ENCODE measurements at regions not wholly inside any gene's neighbourhood (a gene's known extent, or its start where the extent isn't known, plus 50 kb on each side); places are given as distances from the start of the nearest gene placed in this dataset.

GRCh38 chr4:178192611-178193010, 750.4 kb upstream of the AGA start:
- Histone ChIP-seq H2AK5ac (ENCODE audit: low read depth, low read length) (no peak overlapping the region), H3K18ac (ENCODE audit: low read depth, low read length) (no peak overlapping the region), H2BK20ac (ENCODE audit: low read depth, low read length) (no peak overlapping the region), H3K23ac (ENCODE audit: low read depth, low read length) (no peak overlapping the region), H3K27me3 (ENCODE audit: control insufficient read depth, insufficient read depth, low read length) (no peaks in the 10 kb centered on the region), H3K56ac (ENCODE audit: extremely low read depth, insufficient read depth, low read length) (no peak overlapping the region), H3K9me1 (ENCODE audit: insufficient read depth, low read length) (no peaks in the 10 kb centered on the region), H2AFZ (replicated peaks; ENCODE audit: low read length, poor library complexity) (no peak overlapping the region), H3K4me3 (ENCODE audit: insufficient read depth, low read depth, low read length) (no peak overlapping the region), H2BK5ac (ENCODE audit: low read depth, low read length, poor library complexity, severe bottlenecking) (no peak overlapping the region), H4K8ac (ENCODE audit: low read depth in 2 of 2, low read length in 2 of 2) (no peak overlapping the region), H3K4me2 (ENCODE audit: low read depth, low read length) (no peak overlapping the region), H4K91ac (ENCODE audit: insufficient read depth, low read depth, low read length) (no peak overlapping the region), H2BK15ac (ENCODE audit: low read depth, low read length) (no peak overlapping the region), H3K9me3 (ENCODE audit: control insufficient read depth, insufficient read depth, low read length) (peaks cover 5% of the 10 kb centered on the region; the same call in 1 of the 2 replicates), H3K36me3 (ENCODE audit: control insufficient read depth, insufficient read depth, low read length) (no peaks in the 10 kb centered on the region), H3K27ac (ENCODE audit: insufficient read depth, low read length) (no peak overlapping the region), H3K14ac (replicated peaks; ENCODE audit: low read depth, low read length) (no peak overlapping the region), H2BK120ac (ENCODE audit: low read depth, low read length) (no peak overlapping the region), H2AK9ac (replicated peaks; ENCODE audit: low read depth, low read length, poor library complexity) (no peak overlapping the region), H4K20me1 (ENCODE audit: insufficient read depth, low read length) (no peaks in the 10 kb centered on the region), H3K79me1 (ENCODE audit: low read depth in 1 of 2, low read length in 2 of 2) (no peaks in the 10 kb centered on the region), H3K4me1 (ENCODE audit: control insufficient read depth, insufficient read depth, low read length) (no peaks in the 10 kb centered on the region), H3K9ac (ENCODE audit: low read depth, low read length) (no peak overlapping the region), H3K4ac (ENCODE audit: low read depth, low read length) (no peak overlapping the region), H4K5ac (ENCODE audit: low read depth, low read length) (no peak overlapping the region)
- ATAC-seq (ENCODE audit: low read depth) (no peak), DNase-seq (no peak)
- in situ Hi-C loops (cut with MboI; ENCODE audit: low sequenced_read_pairs) (no loop called here), intact Hi-C loops (cut with micrococcal nuclease) (no loop called here), dilution Hi-C loops (cut with HindIII; ENCODE audit: low sequenced_read_pairs, unreplicated experiment) (no loop called here)
- POLR2A ChIA-PET (ENCODE audit: unreplicated experiment), result no interaction called here
- no TSS peak for BruUV-seq (replicated peaks)
- TF ChIP-seq POLR2A (IDR thresholded peaks at IDR 0.05; ENCODE audit: low read depth, low read length) (no peak), MAFK (IDR thresholded peaks at IDR 0.05; ENCODE audit: low read depth, low read length) (peak; percentile 85)
- CTCF ChIA-PET, result no interaction called here

Measured in IMR-90 (cell line).